ENCODE measurements at regions not wholly inside any gene's neighbourhood (a gene's known extent, or its start where the extent isn't known, plus 50 kb on each side); places are given as distances from the start of the nearest gene placed in this dataset.

GRCh38 chr2:149814049-149814448, 226.5 kb upstream of the MMADHC start:
- Mint-ChIP-seq H3K27me3 (no peaks in the 10 kb centered on the region), H3K4me3 (no peak overlapping the region), H3K27ac (no peak overlapping the region), H3K9me3 (peaks cover 6 to 10% of the 10 kb centered on the region in 2 donors), H3K36me3 (no peaks in the 10 kb centered on the region), H3K4me1 (no peaks in the 10 kb centered on the region)
- no peak for ATAC-seq (replicated peaks)
- DNase-seq: no peak

GRCh38 chr2:149808556-149808955, 221.0 kb upstream of the MMADHC start:
- Mint-ChIP-seq H3K27ac (no peak overlapping the region), H3K27me3 (no peaks in the 10 kb centered on the region), H3K4me1 (no peaks in the 10 kb centered on the region), H3K36me3 (no peaks in the 10 kb centered on the region), H3K9me3 (peaks cover 6 to 8% of the 10 kb centered on the region in 2 donors), H3K4me3 (no peak overlapping the region)
- ATAC-seq (replicated peaks) (no peak), DNase-seq (no peak)

GRCh38 chr2:149806651-149807050, 219.1 kb upstream of the MMADHC start:
- no peak overlapping the region for H3K27ac Mint-ChIP-seq
- no peak overlapping the region for H3K4me3 Mint-ChIP-seq
- no peaks in the 10 kb centered on the region for H3K4me1 Mint-ChIP-seq
- peaks cover 4 to 5% of the 10 kb centered on the region in 2 donors for H3K9me3 Mint-ChIP-seq
- no peaks in the 10 kb centered on the region for H3K27me3 Mint-ChIP-seq
- ATAC-seq (replicated peaks): no peak
- H3K36me3 Mint-ChIP-seq: no peaks in the 10 kb centered on the region
- DNase-seq: no peak

GRCh38 chr2:149800624-149801542, 213.3 kb upstream of the MMADHC start:
- H3K36me3 Mint-ChIP-seq: no peaks in the 10 kb centered on the region
- no peak for DNase-seq
- H3K27me3 Mint-ChIP-seq: no peaks in the 10 kb centered on the region
- H3K27ac Mint-ChIP-seq: no peak overlapping the region
- H3K4me3 Mint-ChIP-seq: no peak overlapping the region
- no peak for ATAC-seq (replicated peaks)
- peaks cover 0 to 5% of the 10 kb centered on the region in 2 donors for H3K9me3 Mint-ChIP-seq
- no peaks in the 10 kb centered on the region for H3K4me1 Mint-ChIP-seq

GRCh38 chr2:149799013-149799705, 211.6 kb upstream of the MMADHC start:
- no peaks in the 10 kb centered on the region for H3K4me1 Mint-ChIP-seq
- no peak overlapping the region for H3K27ac Mint-ChIP-seq
- no peaks in the 10 kb centered on the region for H3K36me3 Mint-ChIP-seq
- DNase-seq (no peak), ATAC-seq (replicated peaks) (no peak)
- no peaks in the 10 kb centered on the region for H3K27me3 Mint-ChIP-seq
- H3K4me3 Mint-ChIP-seq: no peak overlapping the region
- peaks cover 0 to 5% of the 10 kb centered on the region in 2 donors for H3K9me3 Mint-ChIP-seq

GRCh38 chr2:149797030-149797429, 209.5 kb upstream of the MMADHC start:
- ATAC-seq (replicated peaks): no peak
- Mint-ChIP-seq H3K27ac (no peak overlapping the region), H3K36me3 (no peaks in the 10 kb centered on the region), H3K9me3 (peaks cover 7 to 9% of the 10 kb centered on the region in 2 donors), H3K4me1 (no peaks in the 10 kb centered on the region), H3K4me3 (no peak overlapping the region), H3K27me3 (no peaks in the 10 kb centered on the region)
- no peak for DNase-seq

GRCh38 chr2:149789549-149789948, 202.0 kb upstream of the MMADHC start:
- peaks cover 9 to 16% of the 10 kb centered on the region in 2 donors for H3K9me3 Mint-ChIP-seq
- no peak overlapping the region for H3K27ac Mint-ChIP-seq
- H3K27me3 Mint-ChIP-seq: no peaks in the 10 kb centered on the region

GRCh38 chr2:149787206-149787605, 199.6 kb upstream of the MMADHC start:
- ATAC-seq (replicated peaks): no peak
- Mint-ChIP-seq H3K4me1 (no peaks in the 10 kb centered on the region), H3K27ac (no peak overlapping the region), H3K36me3 (no peaks in the 10 kb centered on the region), H3K9me3 (peaks cover 9 to 11% of the 10 kb centered on the region in 2 donors), H3K27me3 (no peaks in the 10 kb centered on the region), H3K4me3 (no peak overlapping the region)
- DNase-seq: no peak

More at GRCh38 chr2:149789549-149789948, 202.0 kb upstream of the MMADHC start:
- Mint-ChIP-seq H3K4me1 (no peaks in the 10 kb centered on the region), H3K4me3 (no peak overlapping the region), H3K36me3 (no peaks in the 10 kb centered on the region)
- DNase-seq (no peak), ATAC-seq (replicated peaks) (no peak)

GRCh38 chr2:149783284-149783683, 195.7 kb upstream of the MMADHC start:
- no peaks in the 10 kb centered on the region for H3K4me1 Mint-ChIP-seq
- no peak overlapping the region for H3K27ac Mint-ChIP-seq
- no peaks in the 10 kb centered on the region for H3K36me3 Mint-ChIP-seq
- no peak overlapping the region for H3K4me3 Mint-ChIP-seq
- no peak for ATAC-seq (replicated peaks)
- DNase-seq: no peak
- no peaks in the 10 kb centered on the region for H3K27me3 Mint-ChIP-seq
- peaks cover 9 to 11% of the 10 kb centered on the region in 2 donors for H3K9me3 Mint-ChIP-seq

- Mint-ChIP-seq H3K27me3 (no peaks in the 10 kb centered on the region), H3K9me3 (peaks cover 3 to 8% of the 10 kb centered on the region in 2 donors), H3K27ac (no peak overlapping the region), H3K36me3 (no peaks in the 10 kb centered on the region), H3K4me1 (no peaks in the 10 kb centered on the region), H3K4me3 (no peak overlapping the region)
- DNase-seq (no peak), ATAC-seq (replicated peaks) (no peak)
Observed at GRCh38 chr2:149782572-149782971, 195.0 kb upstream of the MMADHC start.

GRCh38 chr2:149781263-149781808, 193.8 kb upstream of the MMADHC start:
- Mint-ChIP-seq H3K27me3 (no peaks in the 10 kb centered on the region), H3K4me1 (no peaks in the 10 kb centered on the region), H3K27ac (no peak overlapping the region), H3K36me3 (no peaks in the 10 kb centered on the region), H3K9me3 (peaks cover 3 to 8% of the 10 kb centered on the region in 2 donors), H3K4me3 (no peak overlapping the region)
- DNase-seq (no peak), ATAC-seq (replicated peaks) (no peak)

GRCh38 chr2:149773006-149773405, 185.4 kb upstream of the MMADHC start:
- H3K27me3 Mint-ChIP-seq: no peaks in the 10 kb centered on the region
- H3K9me3 Mint-ChIP-seq: no peaks in the 10 kb centered on the region
- no peaks in the 10 kb centered on the region for H3K4me1 Mint-ChIP-seq
- ATAC-seq (replicated peaks): no peak
- no peak for DNase-seq
- no peak overlapping the region for H3K4me3 Mint-ChIP-seq
- H3K36me3 Mint-ChIP-seq: no peaks in the 10 kb centered on the region
- H3K27ac Mint-ChIP-seq: no peak overlapping the region

GRCh38 chr2:149768320-149768799, 180.8 kb upstream of the MMADHC start:
- no peaks in the 10 kb centered on the region for H3K27me3 Mint-ChIP-seq
- no peak overlapping the region for H3K27ac Mint-ChIP-seq
- DNase-seq (no peak), ATAC-seq (replicated peaks) (no peak)
- no peaks in the 10 kb centered on the region for H3K4me1 Mint-ChIP-seq
- no peaks in the 10 kb centered on the region for H3K36me3 Mint-ChIP-seq
- no peaks in the 10 kb centered on the region for H3K9me3 Mint-ChIP-seq
- H3K4me3 Mint-ChIP-seq: no peak overlapping the region

- Mint-ChIP-seq H3K4me1 (no peaks in the 10 kb centered on the region), H3K9me3 (no peaks in the 10 kb centered on the region), H3K27ac (no peak overlapping the region), H3K36me3 (no peaks in the 10 kb centered on the region), H3K4me3 (no peak overlapping the region), H3K27me3 (no peaks in the 10 kb centered on the region)
- ATAC-seq (replicated peaks) (no peak), DNase-seq (no peak)
Observed at GRCh38 chr2:149767516-149767974, 180.0 kb upstream of the MMADHC start.

All from stimulated activated naive B cell treated with anti-CD40 and anti-IgM and Interleukin-4, amounts not matched to agents 10 μg/mL and 1 μg/mL and 100 μg/mL, for 72 hours (primary cell).